ENCODE measurements at regions not wholly inside any gene's neighbourhood (a gene's known extent, or its start where the extent isn't known, plus 50 kb on each side); places are given as distances from the start of the nearest gene placed in this dataset.
A peak's percentile ranks its signal among the peaks of the same experiment; 100 is the strongest.

DNA sequence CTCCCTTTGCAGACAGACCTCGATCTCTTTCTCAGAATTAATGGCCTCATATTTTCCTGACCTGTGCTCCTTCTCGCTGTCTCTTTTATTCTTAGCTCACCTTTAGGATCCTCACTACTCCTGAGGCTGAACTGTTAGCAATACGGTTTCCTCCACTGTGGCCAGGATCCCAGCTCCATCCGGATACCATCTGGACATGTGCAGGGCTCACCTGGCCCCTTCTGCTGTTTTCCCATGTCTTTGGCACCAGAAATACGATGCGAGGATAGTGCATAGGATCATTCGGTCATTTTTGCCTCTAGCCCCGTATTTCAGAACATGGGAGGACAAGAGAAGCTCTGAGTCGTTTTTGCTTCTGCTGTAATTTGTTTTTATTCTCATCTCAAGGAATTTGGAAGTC is 108.5 kb upstream of the KIF26B start:
- Histone ChIP-seq H3K27me3 (no peaks in the 10 kb centered on the region), H3K36me3 (no peaks in the 10 kb centered on the region), H3K9me3 (no peaks in the 10 kb centered on the region), H3K27ac (peak overlapping the region in 2 of 4 donors; percentile 76 to 78), H3K4me1 (peaks cover 0 to 25% (median 5%) of the 10 kb centered on the region in 4 donors), H3K4me3 (no peak overlapping the region)
- DNase-seq (ENCODE audit: low spot score in 2 of 2) = no peak
- WGBS, 2 donors = 86% methylated on average over 9 of the region's 9 CpGs
- TF ChIP-seq POLR2A (IDR thresholded peaks at IDR 0.05) (no peak), EP300 (IDR thresholded peaks at IDR 0.05) (no peak)
- TF ChIP-seq, protein P1, sequence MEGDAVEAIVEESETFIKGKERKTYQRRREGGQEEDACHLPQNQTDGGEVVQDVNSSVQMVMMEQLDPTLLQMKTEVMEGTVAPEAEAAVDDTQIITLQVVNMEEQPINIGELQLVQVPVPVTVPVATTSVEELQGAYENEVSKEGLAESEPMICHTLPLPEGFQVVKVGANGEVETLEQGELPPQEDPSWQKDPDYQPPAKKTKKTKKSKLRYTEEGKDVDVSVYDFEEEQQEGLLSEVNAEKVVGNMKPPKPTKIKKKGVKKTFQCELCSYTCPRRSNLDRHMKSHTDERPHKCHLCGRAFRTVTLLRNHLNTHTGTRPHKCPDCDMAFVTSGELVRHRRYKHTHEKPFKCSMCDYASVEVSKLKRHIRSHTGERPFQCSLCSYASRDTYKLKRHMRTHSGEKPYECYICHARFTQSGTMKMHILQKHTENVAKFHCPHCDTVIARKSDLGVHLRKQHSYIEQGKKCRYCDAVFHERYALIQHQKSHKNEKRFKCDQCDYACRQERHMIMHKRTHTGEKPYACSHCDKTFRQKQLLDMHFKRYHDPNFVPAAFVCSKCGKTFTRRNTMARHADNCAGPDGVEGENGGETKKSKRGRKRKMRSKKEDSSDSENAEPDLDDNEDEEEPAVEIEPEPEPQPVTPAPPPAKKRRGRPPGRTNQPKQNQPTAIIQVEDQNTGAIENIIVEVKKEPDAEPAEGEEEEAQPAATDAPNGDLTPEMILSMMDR (IDR thresholded peaks at IDR 0.05) = no peak

GRCh38 chr1:245045087-245045881 is 109.5 kb upstream of the KIF26B start:
- Histone ChIP-seq H3K9me3 (no peaks in the 10 kb centered on the region), H3K27ac (peak overlapping the region in 3 of 4 donors; percentile 35 to 88 (median 76)), H3K4me3 (peak overlapping the region in 2 of 4 donors; percentile 4 to 23), H3K4me1 (peaks cover 0 to 25% (median 5%) of the 10 kb centered on the region in 4 donors), H3K36me3 (no peaks in the 10 kb centered on the region), H3K27me3 (no peaks in the 10 kb centered on the region)
- no peak for DNase-seq (ENCODE audit: low spot score in 2 of 2)
- 52 to 53% methylated on average over 9 of the region's 9 CpGs for WGBS, 2 donors
- TF ChIP-seq POLR2A (IDR thresholded peaks at IDR 0.05) = peak in 1 of 2 donors; percentile 15
- TF ChIP-seq, protein P1 (IDR thresholded peaks at IDR 0.05) = no peak
- peak in 1 of 2 donors; percentile 41 for TF ChIP-seq EP300 (IDR thresholded peaks at IDR 0.05)

GRCh38 chr1:245043611-245043940 is 111.2 kb upstream of the KIF26B start:
- peak overlapping the region in 3 of 4 donors; percentile 26 to 68 (median 54) for H3K27ac ChIP-seq
- no peak for DNase-seq (ENCODE audit: low spot score in 2 of 2)
- 50 to 66% methylated on average over 6 of the region's 6 CpGs for WGBS, 2 donors
- H3K36me3 ChIP-seq = no peaks in the 10 kb centered on the region
- H3K27me3 ChIP-seq = no peaks in the 10 kb centered on the region
- TF ChIP-seq EP300 (IDR thresholded peaks at IDR 0.05) = no peak
- TF ChIP-seq POLR2A (IDR thresholded peaks at IDR 0.05) = no peak
- TF ChIP-seq, protein P1 (IDR thresholded peaks at IDR 0.05) = no peak
- H3K9me3 ChIP-seq = peaks cover 0 to 1% (median 0%) of the 10 kb centered on the region in 4 donors
- peaks cover 0 to 25% (median 5%) of the 10 kb centered on the region in 4 donors for H3K4me1 ChIP-seq
- no peak overlapping the region for H3K4me3 ChIP-seq

DNA sequence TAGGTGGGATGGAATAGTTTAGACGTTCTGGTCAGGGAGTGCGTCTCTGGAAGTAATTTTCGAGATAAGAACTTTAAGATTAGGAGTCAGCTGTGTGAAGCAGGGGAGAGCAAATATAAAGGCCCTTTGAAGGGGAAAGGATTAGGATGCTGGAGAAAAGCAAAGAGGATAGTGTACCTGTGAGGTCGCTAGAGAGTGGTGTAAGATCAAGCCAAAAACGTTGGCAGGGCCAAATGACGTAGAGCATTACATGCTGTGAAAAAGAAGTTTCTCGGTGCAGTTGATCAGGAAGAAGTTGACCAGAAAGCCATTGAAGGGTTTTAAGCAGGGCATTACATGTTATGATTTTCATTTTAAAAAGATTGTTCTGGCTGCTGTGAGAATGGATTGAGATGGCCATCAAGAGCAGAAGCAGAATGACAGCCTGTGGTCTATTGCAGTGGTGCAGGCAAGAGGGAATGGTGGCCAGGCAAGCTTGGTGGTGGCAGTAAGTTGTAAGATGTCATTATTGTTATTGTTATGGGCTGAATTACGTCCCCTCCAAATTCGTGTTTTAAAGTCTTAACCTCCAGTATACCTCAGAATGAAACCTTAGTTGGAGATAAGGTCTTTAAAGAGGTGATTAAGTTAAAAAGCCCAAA is 113.6 kb upstream of the KIF26B start:
- Histone ChIP-seq H3K27ac (no peak overlapping the region), H3K4me1 (peaks cover 0 to 25% (median 5%) of the 10 kb centered on the region in 4 donors), H3K4me3 (no peak overlapping the region), H3K9me3 (peaks cover 0 to 9% (median 0%) of the 10 kb centered on the region in 4 donors), H3K36me3 (peaks cover 0 to 4% (median 0%) of the 10 kb centered on the region in 3 donors), H3K27me3 (no peaks in the 10 kb centered on the region)
- WGBS, 2 donors = 72 to 73% methylated on average over 9 of the region's 9 CpGs
- DNase-seq (ENCODE audit: low spot score in 2 of 2) = no peak
- TF ChIP-seq POLR2A (IDR thresholded peaks at IDR 0.05) (no peak), EP300 (IDR thresholded peaks at IDR 0.05) (no peak)
- TF ChIP-seq, protein P1 (IDR thresholded peaks at IDR 0.05) = no peak

DNA sequence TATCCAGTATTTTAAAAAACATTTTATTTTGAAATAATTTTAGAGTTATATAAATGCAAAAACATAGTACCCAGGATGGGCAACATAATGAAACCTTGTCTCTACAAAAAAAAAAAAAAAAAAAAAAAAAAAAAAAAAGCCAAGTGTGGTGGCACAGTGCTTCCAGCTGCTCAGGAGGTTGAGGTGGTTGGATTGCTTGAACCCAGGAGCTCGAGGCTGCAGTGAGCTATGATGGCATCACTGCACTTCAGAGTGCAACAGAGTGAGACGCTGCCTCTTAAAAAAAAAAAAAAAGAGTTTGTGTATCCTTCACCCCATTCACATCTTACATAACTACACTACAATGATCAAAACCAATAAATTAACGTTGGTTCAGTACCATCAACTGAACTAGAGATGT is 115.6 kb upstream of the KIF26B start:
- Histone ChIP-seq H3K4me1 (peaks cover 0 to 18% (median 2%) of the 10 kb centered on the region in 4 donors), H3K27me3 (no peaks in the 10 kb centered on the region), H3K4me3 (no peak overlapping the region), H3K27ac (no peak overlapping the region), H3K36me3 (peaks cover 0 to 4% (median 0%) of the 10 kb centered on the region in 3 donors), H3K9me3 (peaks cover 0 to 9% (median 0%) of the 10 kb centered on the region in 4 donors)
- WGBS, 2 donors = 90 to 93% methylated on average over 3 of the region's 3 CpGs
- no peak for DNase-seq (ENCODE audit: low spot score in 2 of 2)
- no peak for TF ChIP-seq POLR2A (IDR thresholded peaks at IDR 0.05)
- no peak for TF ChIP-seq EP300 (IDR thresholded peaks at IDR 0.05)
- TF ChIP-seq, protein P1 (IDR thresholded peaks at IDR 0.05) = no peak

Data from tibial nerve (tissue), 4 donors.